ENCODE measurements at regions not wholly inside any gene's neighbourhood (a gene's known extent, or its start where the extent isn't known, plus 50 kb on each side); places are given as distances from the start of the nearest gene placed in this dataset.

- TF ChIP-seq MYC (IDR thresholded peaks at IDR 0.05; ENCODE audit: low read depth, low read length) (no peak), JUN (IDR thresholded peaks at IDR 0.05; ENCODE audit: borderline replicate concordance, insufficient read depth, insufficient read length, low read depth) (no peak), MAX (IDR thresholded peaks at IDR 0.05; ENCODE audit: insufficient read depth, insufficient read length) (no peak), FOS (IDR thresholded peaks at IDR 0.05; ENCODE audit: borderline replicate concordance, insufficient read depth, low read length) (no peak), GATA2 (IDR thresholded peaks at IDR 0.05; ENCODE audit: insufficient read depth, insufficient read length, low read depth, low read length) (no peak), POLR2A (IDR thresholded peaks at IDR 0.05; ENCODE audit: low read depth, low read length) (no peak), POLR2AphosphoS5 (IDR thresholded peaks at IDR 0.05; ENCODE audit: insufficient read depth, low read depth, low read length) (no peak), EZH2 (IDR thresholded peaks at IDR 0.05; ENCODE audit: borderline replicate concordance, low read depth, low read length, severe bottlenecking) (no peak)
- TF ChIP-seq, protein P1, sequence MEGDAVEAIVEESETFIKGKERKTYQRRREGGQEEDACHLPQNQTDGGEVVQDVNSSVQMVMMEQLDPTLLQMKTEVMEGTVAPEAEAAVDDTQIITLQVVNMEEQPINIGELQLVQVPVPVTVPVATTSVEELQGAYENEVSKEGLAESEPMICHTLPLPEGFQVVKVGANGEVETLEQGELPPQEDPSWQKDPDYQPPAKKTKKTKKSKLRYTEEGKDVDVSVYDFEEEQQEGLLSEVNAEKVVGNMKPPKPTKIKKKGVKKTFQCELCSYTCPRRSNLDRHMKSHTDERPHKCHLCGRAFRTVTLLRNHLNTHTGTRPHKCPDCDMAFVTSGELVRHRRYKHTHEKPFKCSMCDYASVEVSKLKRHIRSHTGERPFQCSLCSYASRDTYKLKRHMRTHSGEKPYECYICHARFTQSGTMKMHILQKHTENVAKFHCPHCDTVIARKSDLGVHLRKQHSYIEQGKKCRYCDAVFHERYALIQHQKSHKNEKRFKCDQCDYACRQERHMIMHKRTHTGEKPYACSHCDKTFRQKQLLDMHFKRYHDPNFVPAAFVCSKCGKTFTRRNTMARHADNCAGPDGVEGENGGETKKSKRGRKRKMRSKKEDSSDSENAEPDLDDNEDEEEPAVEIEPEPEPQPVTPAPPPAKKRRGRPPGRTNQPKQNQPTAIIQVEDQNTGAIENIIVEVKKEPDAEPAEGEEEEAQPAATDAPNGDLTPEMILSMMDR (IDR thresholded peaks at IDR 0.05; ENCODE audit: extremely low read depth in 1 of 2, insufficient read depth in 1 of 2, low read depth in 1 of 2, low read length in 2 of 2), result no peak
- POLR2A ChIA-PET, result no interaction called here
- Histone ChIP-seq H3K79me2 (ENCODE audit: control insufficient read depth, insufficient read depth, low read length) (no peaks in the 10 kb centered on the region), H3K27ac (ENCODE audit: insufficient read depth, low read depth, low read length) (no peak overlapping the region), H3K4me2 (ENCODE audit: insufficient read depth, low read length) (no peak overlapping the region), H3K9me1 (replicated peaks; ENCODE audit: control insufficient read depth, extremely low read depth, insufficient read depth, low read length) (no peaks in the 10 kb centered on the region), H3K36me3 (ENCODE audit: control insufficient read depth in 2 of 2, extremely low read depth in 1 of 2, insufficient read depth in 2 of 2, low read length in 2 of 2) (no peaks in the 10 kb centered on the region), H3K9ac (replicated peaks; ENCODE audit: extremely low read depth, insufficient read depth, low read length) (no peak overlapping the region), H3K4me1 (ENCODE audit: control insufficient read depth, extremely low read depth, insufficient read depth, low read length) (no peaks in the 10 kb centered on the region), H3K27me3 (ENCODE audit: control insufficient read depth in 2 of 2, insufficient read depth in 2 of 2, low read length in 2 of 2) (no peaks in the 10 kb centered on the region), H3K4me3 (replicated peaks in 1 of 3; ENCODE audit: insufficient read depth in 1 of 3, low read depth in 1 of 3, low read length in 3 of 3) (no peak overlapping the region), H3K9me3 (replicated peaks; ENCODE audit: control insufficient read depth, insufficient read depth, low read length) (no peaks in the 10 kb centered on the region), H4K20me1 (replicated peaks; ENCODE audit: control insufficient read depth, extremely low read depth, insufficient read depth, low read length) (no peaks in the 10 kb centered on the region), H2AFZ (ENCODE audit: low read depth, low read length) (no peak overlapping the region)
- dilution Hi-C loops (cut with MboI; ENCODE audit: extremely low pct_ligation_motif_present, low sequenced_read_pairs) (no loop called here), intact Hi-C loops (cut with micrococcal nuclease) (no loop called here)
- FAIRE-seq (no peak), DNase-seq (ENCODE audit: low read depth, low spot score) (no peak)
- BruUV-seq (replicated peaks), result no TSS peak
- CTCF ChIA-PET, result no interaction called here
Measured at GRCh38 chr12:90828621-90829020, 126.4 kb downstream of the CCER1 start.
